WI38 (cell line): ENCODE measurements at regions not wholly inside any gene's neighbourhood (a gene's known extent, or its start where the extent isn't known, plus 50 kb on each side); places are given as distances from the start of the nearest gene placed in this dataset.
"Not testable (repeated sequence)": the region's sequence is repeated elsewhere in the genome, so short reads cannot be mapped to it uniquely, and the experiment has no call there.

Source experiments
- H3K4me3 ChIP-seq: 2 replicates; pipeline ENCODE4 v1.5.1; 2011; ENCODE audit warnings: low read depth, mild to moderate bottlenecking, control low read depth, low read length
- TF ChIP-seq, protein P1 (sequence below): IDR thresholded peaks from 2 replicates; pipeline ENCODE4 v1.5.1; 2012; ENCODE audit warnings: low read depth, mild to moderate bottlenecking, control low read depth, low read length

DNA sequence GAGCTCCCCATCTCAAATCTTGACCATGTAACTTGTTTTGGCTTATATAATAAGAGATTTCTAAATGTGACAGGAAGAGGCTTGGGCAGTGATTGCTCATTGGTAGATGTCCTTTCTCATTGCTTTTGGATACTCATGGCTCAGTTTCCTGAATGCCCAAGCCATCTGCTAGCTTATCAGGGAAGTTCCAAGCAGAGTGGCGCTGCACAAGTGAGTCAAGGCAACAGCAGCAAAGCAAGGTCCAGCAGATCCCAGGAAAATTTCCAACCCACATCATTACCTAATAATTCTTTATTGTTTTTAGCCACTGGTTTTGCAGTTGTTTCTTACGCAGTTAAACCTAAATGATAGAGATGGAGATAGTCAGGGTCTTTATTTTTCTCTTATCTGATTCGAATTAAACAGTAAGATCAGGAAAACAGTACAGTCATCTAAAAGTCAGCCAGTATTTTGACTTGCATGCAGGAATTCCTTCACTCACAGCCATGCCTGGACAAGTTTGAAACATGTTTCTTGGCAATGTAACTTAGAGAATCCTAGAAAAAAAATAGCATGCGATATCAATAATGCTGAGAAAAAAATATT, 349.7 kb upstream of the TMEFF2 start:
- TF ChIP-seq, protein P1, sequence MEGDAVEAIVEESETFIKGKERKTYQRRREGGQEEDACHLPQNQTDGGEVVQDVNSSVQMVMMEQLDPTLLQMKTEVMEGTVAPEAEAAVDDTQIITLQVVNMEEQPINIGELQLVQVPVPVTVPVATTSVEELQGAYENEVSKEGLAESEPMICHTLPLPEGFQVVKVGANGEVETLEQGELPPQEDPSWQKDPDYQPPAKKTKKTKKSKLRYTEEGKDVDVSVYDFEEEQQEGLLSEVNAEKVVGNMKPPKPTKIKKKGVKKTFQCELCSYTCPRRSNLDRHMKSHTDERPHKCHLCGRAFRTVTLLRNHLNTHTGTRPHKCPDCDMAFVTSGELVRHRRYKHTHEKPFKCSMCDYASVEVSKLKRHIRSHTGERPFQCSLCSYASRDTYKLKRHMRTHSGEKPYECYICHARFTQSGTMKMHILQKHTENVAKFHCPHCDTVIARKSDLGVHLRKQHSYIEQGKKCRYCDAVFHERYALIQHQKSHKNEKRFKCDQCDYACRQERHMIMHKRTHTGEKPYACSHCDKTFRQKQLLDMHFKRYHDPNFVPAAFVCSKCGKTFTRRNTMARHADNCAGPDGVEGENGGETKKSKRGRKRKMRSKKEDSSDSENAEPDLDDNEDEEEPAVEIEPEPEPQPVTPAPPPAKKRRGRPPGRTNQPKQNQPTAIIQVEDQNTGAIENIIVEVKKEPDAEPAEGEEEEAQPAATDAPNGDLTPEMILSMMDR: no peak
- H3K4me3 ChIP-seq: no peak overlapping the region

DNA sequence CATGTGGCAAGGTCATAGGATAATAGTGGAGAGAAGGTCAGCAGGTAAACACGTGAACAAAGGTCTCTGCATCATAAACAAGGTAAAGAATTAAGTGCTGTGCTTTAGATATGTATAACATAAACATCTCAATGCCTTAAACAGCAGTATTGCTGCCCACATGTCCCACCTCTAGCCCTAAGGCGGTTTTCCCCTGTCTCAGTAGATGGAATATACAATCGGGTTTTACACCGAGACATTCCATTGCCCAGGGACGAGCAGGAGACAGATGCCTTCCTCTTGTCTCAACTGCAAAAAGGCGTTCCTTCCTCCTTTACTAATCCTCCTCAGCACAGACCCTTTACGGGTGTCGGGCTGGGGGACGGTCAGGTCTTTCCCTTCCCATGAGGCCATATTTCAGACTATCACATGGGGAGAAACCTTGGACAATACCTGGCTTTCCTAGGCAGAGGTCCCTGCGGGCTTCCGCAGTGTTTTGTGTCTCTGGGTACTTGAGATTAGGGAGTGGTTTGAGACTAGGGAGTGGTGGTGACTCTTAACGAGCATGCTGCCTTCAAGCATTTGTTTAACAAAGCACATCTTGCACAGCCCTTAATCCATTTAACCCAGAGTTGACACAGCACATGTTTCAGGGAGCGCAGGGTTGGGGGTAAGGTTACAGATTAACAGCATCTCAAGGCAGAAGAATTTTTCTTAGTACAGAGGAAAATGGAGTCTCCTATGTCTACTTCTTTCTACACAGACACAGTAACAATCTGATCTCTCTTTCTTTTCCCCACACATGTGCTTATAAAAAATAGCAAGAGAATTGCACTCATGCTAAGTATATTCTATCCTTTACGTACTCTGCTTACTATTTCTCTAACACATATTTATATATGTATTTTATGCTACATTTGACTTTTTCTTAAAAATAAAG, 347.7 kb upstream of the TMEFF2 start:
- not testable (repeated sequence) for H3K4me3 ChIP-seq

DNA sequence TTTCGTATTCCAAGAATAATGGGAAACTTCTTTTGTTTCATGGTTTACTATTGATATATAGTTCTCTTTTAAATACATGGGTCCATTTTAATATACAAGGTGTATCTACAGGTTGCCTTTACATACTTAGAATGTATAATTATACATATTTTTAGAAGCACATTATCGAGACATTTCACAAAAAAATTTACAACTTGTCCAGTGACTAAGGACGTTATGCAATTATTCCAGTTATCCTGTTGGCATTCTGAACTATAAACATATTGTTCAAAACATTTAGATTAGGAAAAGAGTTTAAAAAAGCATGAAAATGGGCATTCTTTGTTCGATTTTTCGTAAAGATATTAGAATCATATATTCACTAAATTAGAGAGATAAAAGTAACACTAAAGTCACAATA, 344.6 kb upstream of the TMEFF2 start:
- TF ChIP-seq, protein P1: no peak
- H3K4me3 ChIP-seq: no peak overlapping the region

DNA sequence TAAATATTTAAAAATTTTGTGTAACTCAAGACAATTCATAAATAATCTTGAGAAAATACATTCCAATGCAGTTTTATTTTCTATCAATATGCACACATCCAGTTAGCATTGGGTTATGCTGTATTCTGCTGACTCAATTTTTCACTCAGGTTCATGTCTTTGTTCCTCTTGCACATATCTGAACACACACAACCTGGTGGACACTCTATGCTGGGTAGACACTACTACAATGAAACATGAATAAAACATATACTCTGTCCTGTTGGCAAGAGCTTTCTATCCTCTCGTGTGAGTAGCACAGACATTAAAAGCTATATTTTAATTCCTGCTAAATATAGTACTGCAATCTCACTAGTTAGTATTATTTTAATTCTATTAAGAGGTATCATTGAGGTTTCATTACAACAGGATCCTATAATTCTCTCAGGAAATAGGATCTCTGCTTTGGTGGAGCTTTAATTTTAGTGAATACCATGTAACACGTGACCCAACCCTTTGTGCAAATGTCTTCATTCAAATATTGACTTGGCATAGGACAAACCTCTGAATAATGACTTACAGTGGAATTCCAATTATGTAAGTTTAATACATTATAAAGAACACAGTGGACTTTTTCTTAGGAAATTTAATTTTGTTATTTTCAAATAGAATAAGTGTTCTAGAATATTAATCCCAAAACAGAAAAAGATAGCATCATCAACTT, 342.3 kb upstream of the TMEFF2 start:
- no peak overlapping the region for H3K4me3 ChIP-seq
- TF ChIP-seq, protein P1: no peak

DNA sequence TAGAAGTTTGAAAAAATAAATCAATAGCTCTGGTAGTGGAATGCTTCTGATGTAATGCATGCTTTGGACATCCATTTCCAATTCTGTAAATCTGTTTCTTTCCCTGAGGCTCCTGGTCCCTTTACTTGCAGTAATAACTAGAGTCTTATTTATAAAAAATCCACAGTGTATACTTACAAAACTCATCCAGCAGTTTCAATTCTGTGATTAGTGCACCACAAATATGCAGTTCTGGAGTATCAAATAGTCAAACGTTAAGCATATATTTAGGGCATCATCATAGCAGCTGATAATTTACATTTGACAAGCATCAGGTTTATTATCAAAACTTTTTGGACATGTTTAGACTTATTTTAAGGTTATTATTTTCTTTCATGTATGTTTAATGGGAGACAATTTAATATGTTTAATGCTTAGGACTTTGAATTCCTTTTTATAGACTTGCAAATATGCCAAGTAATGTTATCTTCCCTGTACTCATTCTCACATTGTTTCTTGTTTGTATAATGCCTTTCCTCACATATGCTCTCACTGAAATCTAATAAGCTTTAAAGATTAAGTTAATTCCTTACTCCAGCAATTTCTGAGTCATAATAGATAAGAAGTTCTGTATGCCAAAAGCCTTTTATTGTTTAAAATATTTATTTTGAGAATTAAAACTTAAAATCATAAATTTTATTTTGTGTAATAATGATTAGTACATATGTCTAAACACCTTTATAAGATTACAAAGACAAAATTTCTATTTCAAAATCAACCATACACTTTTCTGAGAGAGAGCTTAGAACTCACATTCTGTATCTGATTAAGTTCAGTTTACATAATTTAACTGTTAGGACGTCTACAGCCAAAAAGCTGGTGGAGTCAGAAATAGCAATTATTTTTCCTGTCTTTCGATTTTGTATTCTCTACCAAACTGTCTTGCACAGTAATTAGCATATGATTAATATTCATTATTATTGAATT, 341.5 kb upstream of the TMEFF2 start:
- TF ChIP-seq, protein P1: no peak
- H3K4me3 ChIP-seq: no peak overlapping the region

DNA sequence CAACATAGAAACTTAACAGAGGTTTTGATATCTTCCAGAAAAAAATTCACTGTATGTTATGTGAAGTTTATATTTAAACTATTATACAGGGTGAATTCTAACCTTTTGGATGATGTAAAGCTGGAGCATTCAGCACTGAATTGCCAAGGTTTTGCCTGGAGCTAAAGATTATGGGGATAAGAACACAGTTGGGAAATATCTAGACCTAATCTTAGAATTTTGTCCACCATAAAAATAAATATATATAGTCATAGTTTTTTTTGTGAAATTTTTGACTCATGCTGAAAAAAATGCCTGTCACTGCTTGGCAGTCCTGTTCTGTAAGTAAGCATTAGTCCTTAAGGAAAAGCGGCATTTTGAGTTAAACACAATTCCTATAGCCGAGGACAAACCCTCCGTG, 339.3 kb upstream of the TMEFF2 start:
- TF ChIP-seq, protein P1: no peak
- no peak overlapping the region for H3K4me3 ChIP-seq

DNA sequence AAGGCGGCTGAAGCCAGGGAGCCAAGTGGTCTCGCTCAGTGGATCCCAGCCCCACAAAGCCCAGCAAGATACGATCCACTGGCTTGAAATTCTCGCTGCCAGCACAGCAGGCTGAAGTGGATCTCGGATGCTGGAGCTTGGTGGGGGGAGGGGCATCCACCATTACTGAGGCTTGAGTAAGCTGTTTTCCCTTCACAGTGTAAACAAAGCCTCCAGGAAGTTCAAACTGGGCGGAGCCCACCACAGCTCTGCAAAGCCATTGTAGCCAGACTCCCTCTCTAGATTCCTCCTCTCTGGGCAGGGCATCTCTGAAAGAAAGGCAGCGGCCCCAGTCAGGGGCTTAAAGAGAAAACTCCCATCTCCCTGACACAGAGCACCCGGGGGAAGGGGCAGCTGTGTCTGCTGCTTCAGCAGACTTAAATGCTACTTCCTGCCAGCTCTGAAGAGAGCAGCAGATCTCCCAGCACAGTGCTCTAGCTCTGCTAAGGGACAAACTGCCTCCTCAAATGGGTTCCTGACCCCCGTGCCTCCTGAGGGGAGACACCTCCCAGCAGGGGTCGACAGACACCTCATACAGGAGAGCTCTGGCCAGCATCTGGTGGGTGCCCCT, 330.0 kb upstream of the TMEFF2 start:
- not testable (repeated sequence) for H3K4me3 ChIP-seq

DNA sequence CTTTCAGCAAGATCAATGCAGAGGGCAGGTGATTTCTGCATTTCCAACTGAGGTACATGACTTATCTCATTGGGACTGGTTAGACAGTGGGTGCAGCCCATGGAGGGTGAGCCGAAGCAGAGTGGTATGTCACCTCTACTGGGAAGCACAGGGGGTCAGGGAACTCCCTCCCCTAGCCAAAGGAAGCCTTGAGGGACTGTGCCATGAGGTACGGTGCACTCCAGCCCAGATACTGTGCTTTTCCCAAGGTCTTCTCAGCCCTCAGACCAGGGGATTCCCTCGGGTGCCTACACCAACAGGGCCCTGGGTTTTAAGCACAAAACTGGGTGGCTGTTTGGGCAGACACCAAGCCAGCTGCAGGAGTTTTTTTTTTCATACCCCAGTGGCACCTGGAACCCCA, 329.5 kb upstream of the TMEFF2 start:
- H3K4me3 ChIP-seq: not testable (repeated sequence)
